ENCODE measurements at regions not wholly inside any gene's neighbourhood (a gene's known extent, or its start where the extent isn't known, plus 50 kb on each side); places are given as distances from the start of the nearest gene placed in this dataset.

GRCh38 chr15:62883938-62884479 lies 158.5 kb upstream of the TPM1 start:
- TF ChIP-seq CTCF (IDR thresholded peaks at IDR 0.05), result no peak
- no peak for TF ChIP-seq POLR2A (IDR thresholded peaks at IDR 0.05)

Data from heart left ventricle (tissue), 13 donors.